ENCODE measurements at regions not wholly inside any gene's neighbourhood (a gene's known extent, or its start where the extent isn't known, plus 50 kb on each side); places are given as distances from the start of the nearest gene placed in this dataset.

DNA sequence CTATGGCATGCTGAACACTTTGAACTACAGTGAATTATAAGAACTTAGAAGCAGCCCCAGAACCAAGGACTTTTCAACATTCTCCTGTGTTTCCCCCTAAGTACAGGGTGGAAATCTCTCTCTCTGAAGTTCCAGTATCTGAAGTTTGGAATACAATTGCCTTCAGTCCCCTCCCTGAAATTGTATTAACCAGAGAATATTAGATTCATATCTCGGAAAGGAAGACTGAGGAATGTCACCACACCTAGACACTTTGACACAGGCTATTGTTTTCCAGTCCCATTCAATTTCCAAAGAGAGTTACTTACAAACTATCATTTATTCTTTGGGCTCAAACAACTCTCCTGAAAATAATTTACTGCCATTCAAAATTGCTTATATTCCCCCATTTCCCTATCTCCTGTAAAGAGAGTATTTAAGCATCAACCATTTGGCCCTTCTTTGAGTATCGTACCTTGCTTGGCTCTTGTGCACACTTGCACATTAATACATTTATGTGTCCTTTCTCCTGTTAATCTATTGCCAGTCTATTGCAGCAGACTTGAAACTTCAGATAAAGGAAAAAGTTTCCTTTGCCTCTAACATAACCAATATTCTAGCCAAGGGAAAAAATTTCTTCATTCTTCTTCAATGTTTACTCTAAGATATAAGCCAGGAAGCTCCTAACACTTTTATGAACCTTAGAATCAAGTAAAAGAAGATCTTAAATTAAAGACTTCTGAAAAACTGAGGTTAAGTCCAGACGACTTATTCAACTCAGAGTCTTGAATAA is 402.4 kb upstream of the DDI1 start:
- peaks cover 0 to 4% (median 0%) of the 10 kb centered on the region in 3 donors for H3K4me1 ChIP-seq
- H3K9me3 ChIP-seq, result no peaks in the 10 kb centered on the region
- DNase-seq, result no peak
- intact Hi-C loops (cut with DNase I), result no loop called here
- no peak overlapping the region for H3K27ac ChIP-seq
- no peak for FAIRE-seq
- H3K4me3 ChIP-seq, result no peak overlapping the region
- WGBS, 2 donors, result 62 to 69% methylated on average over 3 of the region's 3 CpGs
- no peak for ATAC-seq
- no peaks in the 10 kb centered on the region for H3K27me3 ChIP-seq
- TF ChIP-seq, protein P1, sequence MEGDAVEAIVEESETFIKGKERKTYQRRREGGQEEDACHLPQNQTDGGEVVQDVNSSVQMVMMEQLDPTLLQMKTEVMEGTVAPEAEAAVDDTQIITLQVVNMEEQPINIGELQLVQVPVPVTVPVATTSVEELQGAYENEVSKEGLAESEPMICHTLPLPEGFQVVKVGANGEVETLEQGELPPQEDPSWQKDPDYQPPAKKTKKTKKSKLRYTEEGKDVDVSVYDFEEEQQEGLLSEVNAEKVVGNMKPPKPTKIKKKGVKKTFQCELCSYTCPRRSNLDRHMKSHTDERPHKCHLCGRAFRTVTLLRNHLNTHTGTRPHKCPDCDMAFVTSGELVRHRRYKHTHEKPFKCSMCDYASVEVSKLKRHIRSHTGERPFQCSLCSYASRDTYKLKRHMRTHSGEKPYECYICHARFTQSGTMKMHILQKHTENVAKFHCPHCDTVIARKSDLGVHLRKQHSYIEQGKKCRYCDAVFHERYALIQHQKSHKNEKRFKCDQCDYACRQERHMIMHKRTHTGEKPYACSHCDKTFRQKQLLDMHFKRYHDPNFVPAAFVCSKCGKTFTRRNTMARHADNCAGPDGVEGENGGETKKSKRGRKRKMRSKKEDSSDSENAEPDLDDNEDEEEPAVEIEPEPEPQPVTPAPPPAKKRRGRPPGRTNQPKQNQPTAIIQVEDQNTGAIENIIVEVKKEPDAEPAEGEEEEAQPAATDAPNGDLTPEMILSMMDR (IDR thresholded peaks at IDR 0.05), result no peak
- H3K36me3 ChIP-seq, result no peaks in the 10 kb centered on the region

DNA sequence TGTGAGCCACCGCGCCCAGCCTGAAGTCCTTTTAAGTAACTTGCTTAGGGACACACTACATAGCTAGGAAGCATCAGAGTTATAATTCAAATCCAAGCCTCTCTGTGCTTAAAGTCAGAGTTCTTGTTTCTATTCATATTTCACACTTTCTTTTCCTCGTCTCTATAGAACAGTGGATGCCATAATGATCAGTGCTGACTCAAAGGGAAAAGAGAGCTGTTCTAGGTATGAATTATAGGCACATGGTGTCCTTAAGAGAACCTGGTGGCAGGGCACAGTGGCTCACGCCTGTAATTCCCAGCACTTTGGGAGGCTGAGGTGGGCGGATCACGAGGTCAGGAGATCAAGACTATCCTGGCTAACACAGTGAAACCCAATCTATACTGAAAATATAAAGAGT is 400.2 kb upstream of the DDI1 start:
- Histone ChIP-seq H3K9me3 (no peaks in the 10 kb centered on the region), H3K4me1 (peaks cover 0 to 4% (median 0%) of the 10 kb centered on the region in 3 donors), H3K27me3 (no peaks in the 10 kb centered on the region), H3K27ac (no peak overlapping the region), H3K4me3 (no peak overlapping the region), H3K36me3 (no peaks in the 10 kb centered on the region)
- intact Hi-C loops (cut with DNase I), result no loop called here
- TF ChIP-seq, protein P1 (IDR thresholded peaks at IDR 0.05), result no peak
- no peak for FAIRE-seq
- WGBS, 2 donors, result 61 to 75% methylated on average over 6 of the region's 6 CpGs
- no peak for ATAC-seq
- DNase-seq, result no peak

DNA sequence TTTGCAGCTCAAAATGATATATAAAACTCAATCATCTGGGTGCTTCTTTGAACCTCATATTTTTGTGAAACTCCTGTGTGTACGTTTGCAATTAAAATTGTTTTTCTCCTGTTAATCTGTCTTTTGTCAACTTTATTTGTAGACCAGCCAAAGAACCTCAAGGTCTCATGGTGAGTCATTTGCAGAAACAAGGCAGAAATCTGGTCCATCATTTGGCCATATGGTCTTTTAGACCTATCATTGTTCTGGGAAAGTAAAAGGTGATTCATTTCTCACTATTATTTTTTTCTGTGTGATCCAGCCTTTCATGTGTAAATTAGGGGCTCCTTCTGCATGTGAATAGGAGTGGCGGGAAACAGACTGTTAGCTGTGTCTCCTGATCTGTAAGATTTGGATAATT is 399.1 kb upstream of the DDI1 start:
- H3K27ac ChIP-seq, result no peak overlapping the region
- DNase-seq, result no peak
- peaks cover 0 to 4% (median 0%) of the 10 kb centered on the region in 3 donors for H3K4me1 ChIP-seq
- intact Hi-C loops (cut with DNase I), result no loop called here
- H3K36me3 ChIP-seq, result no peaks in the 10 kb centered on the region
- no peak overlapping the region for H3K4me3 ChIP-seq
- no peaks in the 10 kb centered on the region for H3K27me3 ChIP-seq
- 76 to 78% methylated on average over 2 of the region's 2 CpGs for WGBS, 2 donors
- H3K9me3 ChIP-seq, result no peaks in the 10 kb centered on the region
- no peak for FAIRE-seq
- no peak for ATAC-seq
- TF ChIP-seq, protein P1 (IDR thresholded peaks at IDR 0.05), result no peak

DNA sequence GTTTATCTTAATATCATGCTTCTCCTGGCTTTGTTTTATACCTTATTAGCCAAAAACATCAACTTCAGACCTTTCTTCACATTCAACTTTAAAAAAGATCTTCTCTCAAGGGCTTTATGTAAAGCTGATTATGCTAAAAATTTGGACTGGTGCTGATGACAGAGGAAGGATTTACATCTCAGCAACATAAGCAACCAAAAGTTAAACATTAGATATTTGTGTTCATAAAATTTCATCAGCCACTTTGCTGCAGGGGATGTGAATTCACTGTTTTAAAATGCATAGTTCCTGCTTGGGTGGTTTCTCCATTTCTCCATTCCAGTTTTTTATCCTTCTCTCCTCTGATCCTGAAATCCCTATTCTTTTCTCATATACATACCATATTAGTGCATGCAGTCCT is 398.6 kb upstream of the DDI1 start:
- Histone ChIP-seq H3K36me3 (no peaks in the 10 kb centered on the region), H3K4me3 (no peak overlapping the region), H3K4me1 (peaks cover 0 to 4% (median 0%) of the 10 kb centered on the region in 3 donors), H3K27me3 (no peaks in the 10 kb centered on the region), H3K27ac (no peak overlapping the region), H3K9me3 (no peaks in the 10 kb centered on the region)
- TF ChIP-seq, protein P1 (IDR thresholded peaks at IDR 0.05), result no peak
- ATAC-seq (no peak), FAIRE-seq (no peak), DNase-seq (no peak)
- intact Hi-C loops (cut with DNase I), result no loop called here

DNA sequence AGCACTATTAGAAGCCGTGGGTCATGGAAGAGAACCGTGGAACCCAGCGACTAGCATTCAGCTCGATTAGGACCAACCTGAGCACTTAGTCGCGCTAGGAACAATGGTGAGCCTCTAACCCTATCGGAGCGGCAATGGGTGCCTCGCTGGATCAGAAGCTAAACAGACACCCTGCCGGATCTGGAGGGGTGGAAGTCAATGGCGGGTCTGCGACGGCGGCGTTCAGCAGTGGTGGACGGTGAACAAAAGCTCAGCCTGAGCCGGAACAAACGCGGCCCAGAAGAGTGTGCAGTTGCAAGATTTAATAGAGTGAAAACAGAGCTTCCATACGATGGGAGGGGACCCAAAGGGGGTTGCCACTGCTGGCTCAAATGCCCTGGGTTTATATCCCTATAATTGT is 391.8 kb upstream of the DDI1 start:
- Histone ChIP-seq H3K36me3 (no peaks in the 10 kb centered on the region), H3K4me3 (no peak overlapping the region), H3K9me3 (no peaks in the 10 kb centered on the region), H3K4me1 (no peaks in the 10 kb centered on the region), H3K27me3 (no peaks in the 10 kb centered on the region), H3K27ac (no peak overlapping the region)
- DNase-seq (no peak), FAIRE-seq (no peak), ATAC-seq (no peak)
- TF ChIP-seq, protein P1 (IDR thresholded peaks at IDR 0.05), result no peak
- intact Hi-C loops (cut with DNase I), result no loop called here
- WGBS, 2 donors, result 88 to 92% methylated on average over 20 of the region's 20 CpGs

Data from pancreas (tissue), 10 donors.